ENCODE measurements at regions not wholly inside any gene's neighbourhood (a gene's known extent, or its start where the extent isn't known, plus 50 kb on each side); places are given as distances from the start of the nearest gene placed in this dataset.

DNA sequence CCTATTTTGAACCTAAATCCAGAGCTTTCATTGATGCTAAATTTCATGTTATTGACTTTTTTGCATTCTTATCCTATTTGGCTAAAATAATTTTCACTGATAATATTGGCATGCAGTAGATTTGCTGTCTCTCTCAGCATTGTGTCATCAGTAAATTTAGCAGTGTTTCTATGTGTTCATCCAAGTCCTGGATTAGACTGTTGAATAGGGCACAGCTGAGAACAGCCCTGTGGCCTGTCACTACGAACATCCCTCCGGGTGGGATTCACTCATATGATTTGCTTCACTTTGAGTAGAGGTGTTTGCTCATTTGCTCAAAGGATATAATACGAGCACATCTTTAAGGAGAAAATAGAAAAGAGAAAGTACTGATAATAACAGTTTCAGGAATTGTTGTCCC, 101.5 kb downstream of the HSPH1 start:
- TF ChIP-seq, protein P1, sequence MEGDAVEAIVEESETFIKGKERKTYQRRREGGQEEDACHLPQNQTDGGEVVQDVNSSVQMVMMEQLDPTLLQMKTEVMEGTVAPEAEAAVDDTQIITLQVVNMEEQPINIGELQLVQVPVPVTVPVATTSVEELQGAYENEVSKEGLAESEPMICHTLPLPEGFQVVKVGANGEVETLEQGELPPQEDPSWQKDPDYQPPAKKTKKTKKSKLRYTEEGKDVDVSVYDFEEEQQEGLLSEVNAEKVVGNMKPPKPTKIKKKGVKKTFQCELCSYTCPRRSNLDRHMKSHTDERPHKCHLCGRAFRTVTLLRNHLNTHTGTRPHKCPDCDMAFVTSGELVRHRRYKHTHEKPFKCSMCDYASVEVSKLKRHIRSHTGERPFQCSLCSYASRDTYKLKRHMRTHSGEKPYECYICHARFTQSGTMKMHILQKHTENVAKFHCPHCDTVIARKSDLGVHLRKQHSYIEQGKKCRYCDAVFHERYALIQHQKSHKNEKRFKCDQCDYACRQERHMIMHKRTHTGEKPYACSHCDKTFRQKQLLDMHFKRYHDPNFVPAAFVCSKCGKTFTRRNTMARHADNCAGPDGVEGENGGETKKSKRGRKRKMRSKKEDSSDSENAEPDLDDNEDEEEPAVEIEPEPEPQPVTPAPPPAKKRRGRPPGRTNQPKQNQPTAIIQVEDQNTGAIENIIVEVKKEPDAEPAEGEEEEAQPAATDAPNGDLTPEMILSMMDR (IDR thresholded peaks at IDR 0.05), result no peak
- no peak for TF ChIP-seq POLR2A (IDR thresholded peaks at IDR 0.05)
